ENCODE measurements at regions not wholly inside any gene's neighbourhood (a gene's known extent, or its start where the extent isn't known, plus 50 kb on each side); places are given as distances from the start of the nearest gene placed in this dataset.
"Not testable (repeated sequence)": the region's sequence is repeated elsewhere in the genome, so short reads cannot be mapped to it uniquely, and the experiment has no call there.

GRCh38 chr5:113723021-113723420 is 209.5 kb downstream of the YTHDC2 start:
- no peak for DNase-seq

GRCh38 chr5:113735751-113736150 is 222.3 kb downstream of the YTHDC2 start:
- DNase-seq: no peak

GRCh38 chr5:113742176-113742575 is 228.7 kb downstream of the YTHDC2 start:
- no peak for DNase-seq

GRCh38 chr5:113742639-113743038 is 229.1 kb downstream of the YTHDC2 start:
- DNase-seq: no peak

GRCh38 chr5:113748403-113748802 is 234.9 kb downstream of the YTHDC2 start:
- DNase-seq: no peak

- DNase-seq: no peak
Observed at GRCh38 chr5:113749334-113749733, 235.8 kb downstream of the YTHDC2 start.

- not testable (repeated sequence) for DNase-seq
Observed at GRCh38 chr5:113753182-113753581, 239.7 kb downstream of the YTHDC2 start.

- no peak for DNase-seq
Observed at GRCh38 chr5:113755516-113755915, 242.0 kb downstream of the YTHDC2 start.

GRCh38 chr5:113757508-113757907 is 244.0 kb downstream of the YTHDC2 start:
- no peak for DNase-seq

GRCh38 chr5:113759505-113759904 is 246.0 kb downstream of the YTHDC2 start:
- no peak for DNase-seq

- no peak for DNase-seq
Observed at GRCh38 chr5:113760486-113760885, 247.0 kb downstream of the YTHDC2 start.

GRCh38 chr5:113761594-113761993 is 248.1 kb downstream of the YTHDC2 start:
- DNase-seq: no peak

- no peak for DNase-seq
Observed at GRCh38 chr5:113764382-113764781, 250.9 kb downstream of the YTHDC2 start.

GRCh38 chr5:113766827-113767226 is 253.3 kb downstream of the YTHDC2 start:
- DNase-seq: not testable (repeated sequence)

- no peak for DNase-seq
Observed at GRCh38 chr5:113770648-113771047, 257.2 kb downstream of the YTHDC2 start.

- DNase-seq: no peak
Observed at GRCh38 chr5:113771483-113771882, 258.0 kb downstream of the YTHDC2 start.

GRCh38 chr5:113776168-113776567 is 262.7 kb downstream of the YTHDC2 start:
- no peak for DNase-seq

- no peak for DNase-seq
Observed at GRCh38 chr5:113776832-113777525, 263.5 kb downstream of the YTHDC2 start.

GRCh38 chr5:113778147-113778546 is 264.7 kb downstream of the YTHDC2 start:
- DNase-seq: no peak

- DNase-seq: no peak
Observed at GRCh38 chr5:113788141-113788655, 274.7 kb downstream of the YTHDC2 start.

GRCh38 chr5:113789769-113790168 is 276.3 kb downstream of the YTHDC2 start:
- no peak for DNase-seq

- DNase-seq: no peak
Observed at GRCh38 chr5:113792806-113793205, 279.3 kb downstream of the YTHDC2 start.

GRCh38 chr5:113794981-113795380 is 281.5 kb downstream of the YTHDC2 start:
- peak; percentile 66 for DNase-seq

- no peak for DNase-seq
Observed at GRCh38 chr5:113800686-113801085, 287.2 kb downstream of the YTHDC2 start.

- no peak for DNase-seq
Observed at GRCh38 chr5:113804264-113804663, 290.8 kb downstream of the YTHDC2 start.

Data from NCI-H446 treated with DMSO at 0.1 percent for 48 hours (cell line).